Uterus (tissue), 2 donors: ENCODE measurements at regions not wholly inside any gene's neighbourhood (a gene's known extent, or its start where the extent isn't known, plus 50 kb on each side); places are given as distances from the start of the nearest gene placed in this dataset.

Experiments
- POLR2A ChIP-seq, 2 donors: fragments of 450-650 bp; IDR thresholded peaks; one replicate each; pipeline ENCODE4 v1.6.1; 2016; ENCODE audit warnings: antibody characterized with exemption in 2 of 2, mild to moderate bottlenecking in 1 of 2, moderate library complexity in 1 of 2
- TF ChIP-seq, protein P1 (sequence below), 4 experiments: fragments of 200-600 bp in 2 of 4; fragments of 450-650 bp in 2 of 4; sonication (generic) in 2 of 4; IDR thresholded peaks; one replicate each; pipeline ENCODE4 v1.5.1; 2016 to 2019; ENCODE audit warnings: antibody characterized with exemption in 4 of 4, mild to moderate bottlenecking in 2 of 4, moderate library complexity in 1 of 4

DNA sequence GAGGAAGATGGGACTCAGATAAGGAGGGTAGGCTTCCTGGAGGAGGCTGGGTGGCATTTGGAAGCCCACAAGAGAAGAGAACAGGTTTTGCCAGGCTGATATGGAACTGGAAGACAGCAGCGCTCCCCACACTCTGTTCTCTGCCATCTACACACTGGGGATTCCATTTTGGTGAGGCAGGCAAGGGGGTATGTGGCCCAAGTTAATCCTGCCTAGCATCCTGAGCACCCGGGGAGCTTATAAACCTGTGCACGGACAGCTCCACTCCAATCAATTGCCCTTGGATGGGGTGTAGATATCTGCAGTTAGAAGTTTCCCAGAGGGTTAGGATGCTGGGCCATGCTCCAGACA is 158.8 kb downstream of the MACROH2A1 start:
- TF ChIP-seq, protein P1, sequence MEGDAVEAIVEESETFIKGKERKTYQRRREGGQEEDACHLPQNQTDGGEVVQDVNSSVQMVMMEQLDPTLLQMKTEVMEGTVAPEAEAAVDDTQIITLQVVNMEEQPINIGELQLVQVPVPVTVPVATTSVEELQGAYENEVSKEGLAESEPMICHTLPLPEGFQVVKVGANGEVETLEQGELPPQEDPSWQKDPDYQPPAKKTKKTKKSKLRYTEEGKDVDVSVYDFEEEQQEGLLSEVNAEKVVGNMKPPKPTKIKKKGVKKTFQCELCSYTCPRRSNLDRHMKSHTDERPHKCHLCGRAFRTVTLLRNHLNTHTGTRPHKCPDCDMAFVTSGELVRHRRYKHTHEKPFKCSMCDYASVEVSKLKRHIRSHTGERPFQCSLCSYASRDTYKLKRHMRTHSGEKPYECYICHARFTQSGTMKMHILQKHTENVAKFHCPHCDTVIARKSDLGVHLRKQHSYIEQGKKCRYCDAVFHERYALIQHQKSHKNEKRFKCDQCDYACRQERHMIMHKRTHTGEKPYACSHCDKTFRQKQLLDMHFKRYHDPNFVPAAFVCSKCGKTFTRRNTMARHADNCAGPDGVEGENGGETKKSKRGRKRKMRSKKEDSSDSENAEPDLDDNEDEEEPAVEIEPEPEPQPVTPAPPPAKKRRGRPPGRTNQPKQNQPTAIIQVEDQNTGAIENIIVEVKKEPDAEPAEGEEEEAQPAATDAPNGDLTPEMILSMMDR (IDR thresholded peaks at IDR 0.05): no peak
- TF ChIP-seq POLR2A (IDR thresholded peaks at IDR 0.05): no peak
